Gastroesophageal sphincter (tissue), 3 donors: ENCODE measurements at regions not wholly inside any gene's neighbourhood (a gene's known extent, or its start where the extent isn't known, plus 50 kb on each side); places are given as distances from the start of the nearest gene placed in this dataset.

ENCODE experiments used
- CTCF ChIP-seq, 4 experiments: fragments of 200-600 bp in 2 of 4; fragments of 450-650 bp in 2 of 4; sonication (generic) in 1 of 4; IDR thresholded peaks; one replicate each; pipeline ENCODE4 v1.5.1; 2017 to 2019; ENCODE audit warnings: antibody characterized with exemption in 4 of 4, mild to moderate bottlenecking in 2 of 4, moderate library complexity in 2 of 4
- EP300 ChIP-seq: sonication (generic); formaldehyde crosslinking; IDR thresholded peaks from one replicate; pipeline ENCODE4 v1.6.1; 2017; ENCODE audit warnings: antibody characterized with exemption, mild to moderate bottlenecking
- POLR2AphosphoS5 ChIP-seq: sonication (generic); formaldehyde crosslinking; IDR thresholded peaks from one replicate; pipeline ENCODE4 v1.6.1; 2017; ENCODE audit warnings: antibody characterized with exemption

DNA sequence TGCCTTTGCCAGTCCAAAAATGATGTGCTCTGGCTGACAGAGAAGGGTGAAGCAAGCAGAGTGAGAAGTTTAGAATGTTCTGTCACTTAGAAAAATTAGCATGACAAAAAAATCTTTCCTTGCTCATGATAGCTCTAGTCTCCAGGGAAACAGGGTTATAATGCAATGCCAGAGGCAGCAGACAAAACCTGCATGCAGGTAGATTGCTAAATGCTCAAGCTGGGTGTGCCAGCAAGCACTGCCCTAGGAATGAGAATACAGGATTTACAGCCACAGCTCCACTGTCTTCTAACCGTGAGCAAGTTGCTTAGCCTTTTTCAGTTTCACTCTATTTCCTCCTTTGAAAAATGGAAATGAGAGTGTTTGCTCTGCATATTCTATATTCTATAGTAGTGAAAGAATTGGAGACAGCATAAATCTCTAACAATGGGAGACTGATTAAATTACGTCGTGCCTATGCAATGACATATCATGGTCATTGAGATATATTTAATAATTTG is 516.6 kb upstream of the C16orf82 start:
- TF ChIP-seq CTCF (IDR thresholded peaks at IDR 0.05), result no peak
- no peak for TF ChIP-seq POLR2AphosphoS5
- TF ChIP-seq EP300, result no peak
